ENCODE measurements at regions not wholly inside any gene's neighbourhood (a gene's known extent, or its start where the extent isn't known, plus 50 kb on each side); places are given as distances from the start of the nearest gene placed in this dataset.

DNA sequence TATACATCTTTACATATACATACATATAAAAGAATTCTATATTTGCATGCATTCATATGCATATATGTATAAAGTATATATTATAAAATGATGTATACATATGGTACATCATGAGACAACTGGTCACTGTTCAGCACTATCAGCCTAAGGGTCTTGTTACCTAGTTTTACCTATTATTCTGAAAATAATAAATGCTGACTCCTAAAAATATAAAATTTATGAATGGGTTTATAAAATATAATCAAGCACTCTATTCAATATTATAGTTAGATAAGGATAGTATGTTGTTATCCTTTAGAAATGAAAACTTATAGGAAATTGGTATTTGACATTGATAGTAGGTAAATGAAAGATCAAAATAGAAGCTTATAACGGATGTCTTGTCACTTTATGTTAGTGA is 324.2 kb downstream of the GBA3 start:
- no peak for DNase-seq

DNA sequence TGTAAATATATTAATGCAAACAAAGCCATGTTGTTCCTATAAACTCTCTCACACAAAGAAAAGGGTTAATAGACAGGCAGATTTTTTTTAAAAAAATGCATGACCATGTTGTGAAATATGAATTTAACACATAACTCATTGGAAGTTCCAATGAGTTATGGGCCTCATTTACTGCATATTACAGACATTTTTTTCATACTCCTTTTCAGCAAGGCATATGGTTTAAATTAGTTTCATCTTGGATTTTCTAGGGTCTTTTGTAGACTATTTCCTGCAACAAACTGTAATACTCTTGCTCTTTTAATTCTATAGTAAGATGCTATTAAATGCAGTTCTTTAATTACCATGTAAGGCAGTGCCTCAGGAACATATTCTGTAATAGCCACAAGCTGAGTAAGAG is 323.1 kb downstream of the GBA3 start:
- DNase-seq, result no peak

- no peak for DNase-seq
Measured at GRCh38 chr4:23009093-23009492, 316.4 kb downstream of the GBA3 start.

DNA sequence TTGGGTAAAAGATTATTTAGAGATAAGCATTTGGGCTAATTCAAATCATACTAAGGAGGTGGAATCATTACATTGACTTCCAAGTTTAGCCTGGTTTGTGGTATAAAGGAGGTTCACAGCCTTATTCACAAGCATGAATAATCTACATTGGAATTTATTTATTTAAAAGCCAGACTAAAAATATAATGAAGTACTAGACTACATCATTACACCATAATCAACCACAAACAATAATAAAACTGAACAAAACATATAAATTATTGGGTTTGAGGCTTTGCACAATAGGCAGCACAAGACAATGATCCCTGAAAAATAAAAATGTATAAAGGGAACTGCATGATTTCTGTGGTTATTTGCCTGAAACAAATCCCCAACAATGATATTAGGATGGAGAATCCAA is 314.0 kb downstream of the GBA3 start:
- no peak for DNase-seq

GRCh38 chr4:23005691-23006090 is 313.0 kb downstream of the GBA3 start:
- DNase-seq, result no peak

DNA sequence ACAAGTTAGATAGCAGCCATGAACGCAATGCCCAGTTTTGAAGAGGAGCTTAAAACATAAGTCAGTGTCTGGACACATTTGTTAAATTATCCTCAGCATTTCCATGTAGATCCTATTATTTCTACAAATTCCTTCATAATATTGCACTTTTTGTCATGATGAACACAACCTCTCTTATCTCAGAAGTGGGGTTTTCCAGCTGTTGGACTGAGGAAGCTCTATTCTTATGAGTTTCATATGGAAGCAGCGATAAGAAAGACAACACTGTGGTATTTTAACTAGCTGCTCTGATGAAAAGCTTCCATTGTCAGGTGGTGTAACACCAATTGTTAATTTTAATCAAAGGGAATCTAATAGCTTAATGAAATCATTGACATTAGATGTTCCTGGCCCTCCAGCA is 308.7 kb downstream of the GBA3 start:
- DNase-seq, result no peak

DNA sequence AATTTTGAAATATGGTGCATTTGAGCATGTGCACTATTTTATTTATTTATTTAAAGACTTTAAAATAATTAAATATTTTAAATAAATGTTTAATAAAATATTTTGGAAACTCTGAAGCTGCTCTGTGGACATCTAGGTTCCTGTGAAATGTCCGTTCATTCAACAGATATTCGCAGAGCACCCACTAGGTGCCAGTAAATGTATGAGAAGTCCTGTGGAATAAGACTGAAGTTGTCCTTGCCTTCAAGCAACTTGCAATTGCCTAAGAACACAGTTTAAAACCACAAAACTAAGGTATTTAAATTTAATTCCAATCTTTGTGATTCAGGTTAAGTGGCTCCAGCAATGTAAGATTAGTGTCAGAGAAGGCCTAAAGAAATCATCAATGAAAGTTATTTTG is 306.7 kb downstream of the GBA3 start:
- DNase-seq, result no peak

DNA sequence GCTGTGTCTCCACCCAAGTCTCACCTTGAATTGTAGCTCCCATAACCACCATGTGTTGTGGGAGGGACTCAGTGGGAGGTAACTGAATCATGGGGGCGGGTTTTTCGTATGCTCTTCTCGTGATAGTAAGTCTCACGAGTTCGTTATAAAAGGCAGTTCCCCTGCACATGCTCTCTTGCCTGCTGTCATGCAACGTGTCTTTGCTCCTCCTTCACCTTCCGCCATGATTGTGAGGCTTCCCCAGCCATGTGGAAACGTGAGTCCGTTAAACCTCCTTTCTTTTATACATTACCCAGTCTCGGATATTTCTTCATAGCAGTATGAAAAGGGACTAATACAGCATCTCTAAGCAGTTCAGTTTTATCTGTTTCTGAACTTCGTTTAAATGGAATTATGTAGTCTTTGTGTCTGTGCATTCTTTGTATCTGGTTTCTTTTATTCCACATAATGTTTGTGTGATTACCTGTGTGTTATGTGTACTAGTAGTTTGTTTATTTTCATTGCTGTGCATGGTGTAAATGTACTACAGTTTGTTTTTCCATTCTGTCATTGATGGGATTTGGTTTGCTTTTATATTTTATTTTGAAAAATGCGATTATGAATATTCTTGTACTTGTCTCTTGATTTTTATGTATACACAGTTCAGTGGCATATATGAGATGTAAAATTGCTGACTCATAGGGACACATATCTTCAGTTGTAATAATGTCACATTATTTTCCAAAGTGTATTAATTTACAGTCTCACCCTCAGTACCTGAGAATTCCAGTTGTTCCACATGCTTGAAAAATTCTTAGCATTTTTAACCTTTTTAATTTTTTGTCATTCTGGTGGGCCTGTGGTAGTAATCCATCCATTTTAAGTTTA is 304.9 kb downstream of the GBA3 start:
- DNase-seq, result no peak

DNA sequence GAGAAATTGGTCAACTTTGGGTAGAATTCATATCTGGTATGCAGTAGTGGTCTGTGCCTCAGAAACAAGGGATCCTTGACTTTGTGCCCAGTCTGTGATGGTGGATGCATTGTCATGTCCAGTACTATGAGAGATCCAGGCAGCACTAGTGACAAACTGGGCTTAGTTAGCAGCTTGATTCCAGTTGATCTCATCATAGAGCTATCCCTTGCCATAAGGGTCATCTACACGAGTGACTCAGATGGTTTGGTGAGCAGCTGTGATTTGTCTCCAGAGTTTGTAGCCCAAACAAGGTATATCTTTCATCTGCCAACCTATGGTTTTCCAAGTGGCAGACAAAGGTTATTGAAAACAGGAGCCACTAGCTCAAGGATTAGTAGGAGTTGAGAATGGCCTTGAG is 298.8 kb downstream of the GBA3 start:
- no peak for DNase-seq

- DNase-seq, result no peak
Measured at GRCh38 chr4:22988526-22988925, 295.8 kb downstream of the GBA3 start.

- DNase-seq, result no peak
Measured at GRCh38 chr4:22987870-22988269, 295.1 kb downstream of the GBA3 start.

GRCh38 chr4:22986881-22987280 is 294.1 kb downstream of the GBA3 start:
- no peak for DNase-seq

DNA sequence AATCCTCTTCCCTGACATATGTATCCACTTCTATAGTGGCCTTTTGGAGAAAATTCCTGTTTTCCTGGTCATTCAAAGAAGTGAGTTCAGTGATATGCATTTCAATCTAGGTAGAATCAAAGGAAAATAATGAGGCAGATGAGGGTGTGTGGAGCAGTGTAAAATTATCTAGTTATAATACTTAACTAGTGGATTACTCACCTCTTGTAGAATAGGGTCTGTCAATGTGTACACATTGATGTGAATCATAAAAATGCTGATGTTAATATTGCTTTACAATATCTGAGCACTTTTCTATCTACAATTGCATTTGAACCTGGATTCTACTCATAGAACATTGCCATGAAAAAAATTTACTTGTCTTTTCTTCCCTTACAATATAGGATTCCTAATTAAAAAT is 293.5 kb downstream of the GBA3 start:
- no peak for DNase-seq

- DNase-seq, result no peak
Measured at GRCh38 chr4:22984390-22984789, 291.7 kb downstream of the GBA3 start.

DNA sequence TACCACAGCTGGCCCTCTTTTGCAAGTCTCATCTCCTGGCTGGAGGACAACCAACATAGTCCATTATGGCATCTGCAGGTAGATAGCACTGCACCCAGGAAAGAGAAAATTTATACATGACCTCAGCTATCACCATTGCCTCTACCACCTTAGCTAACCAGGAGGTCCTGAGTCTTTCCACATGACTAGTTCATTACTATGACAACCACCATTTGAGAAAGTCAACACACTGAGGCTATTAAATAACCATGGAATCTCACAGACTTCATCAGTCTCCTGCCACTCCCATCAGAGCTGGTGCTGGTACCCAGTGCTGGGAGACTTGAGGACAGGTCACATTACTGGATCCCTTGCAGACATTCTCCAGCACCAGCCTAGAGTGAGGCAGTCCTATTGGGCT is 285.9 kb downstream of the GBA3 start:
- no peak for DNase-seq

DNA sequence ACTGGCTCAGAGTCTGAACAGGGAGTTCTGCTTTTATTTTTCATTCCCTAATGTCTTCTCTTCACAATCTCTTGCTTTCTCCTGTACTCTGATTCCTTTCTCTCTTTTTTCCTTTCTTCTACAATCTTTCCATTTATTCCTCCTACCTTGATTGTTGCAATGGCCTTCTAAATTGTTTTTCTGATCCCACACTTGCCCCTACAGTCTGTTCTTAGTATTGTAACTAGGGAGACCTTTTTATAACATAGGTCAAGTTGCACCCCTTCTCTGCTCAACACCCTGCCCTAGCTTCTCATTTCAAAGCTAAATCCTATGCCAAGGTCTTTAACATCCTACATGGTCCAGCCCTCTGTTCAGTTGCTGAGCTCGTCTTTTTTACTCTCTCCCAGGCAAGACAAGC is 277.9 kb downstream of the GBA3 start:
- no peak for DNase-seq

GRCh38 chr4:22969287-22969896 is 276.7 kb downstream of the GBA3 start:
- no peak for DNase-seq

GRCh38 chr4:22962295-22962694 is 269.6 kb downstream of the GBA3 start:
- DNase-seq, result no peak

- DNase-seq, result no peak
Measured at GRCh38 chr4:22959483-22959882, 266.7 kb downstream of the GBA3 start.

DNA sequence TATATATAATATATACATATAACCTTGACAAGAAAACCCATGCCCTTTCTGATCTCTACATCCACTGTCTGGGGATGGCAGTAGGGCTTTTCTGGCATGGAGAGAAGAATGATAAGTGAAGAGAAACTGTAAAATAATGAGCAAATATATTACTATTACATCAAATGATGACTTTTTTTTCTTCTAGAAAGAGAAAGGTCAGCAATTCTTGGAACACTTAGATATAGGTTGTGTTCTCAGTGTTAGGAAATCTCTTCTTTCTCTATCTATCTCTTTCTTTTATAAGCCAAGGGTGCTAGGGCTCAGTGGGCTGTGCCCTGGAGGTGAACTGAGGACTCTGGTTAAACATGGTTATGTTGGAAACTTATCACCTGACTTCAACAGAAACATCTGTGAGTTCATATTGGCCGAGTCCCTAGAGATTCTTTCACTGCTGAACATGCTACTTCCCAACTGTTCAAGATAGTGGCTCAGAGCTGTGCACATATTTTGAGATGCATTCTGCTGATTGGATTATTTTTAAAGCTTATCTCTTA is 265.1 kb downstream of the GBA3 start:
- no peak for DNase-seq

DNA sequence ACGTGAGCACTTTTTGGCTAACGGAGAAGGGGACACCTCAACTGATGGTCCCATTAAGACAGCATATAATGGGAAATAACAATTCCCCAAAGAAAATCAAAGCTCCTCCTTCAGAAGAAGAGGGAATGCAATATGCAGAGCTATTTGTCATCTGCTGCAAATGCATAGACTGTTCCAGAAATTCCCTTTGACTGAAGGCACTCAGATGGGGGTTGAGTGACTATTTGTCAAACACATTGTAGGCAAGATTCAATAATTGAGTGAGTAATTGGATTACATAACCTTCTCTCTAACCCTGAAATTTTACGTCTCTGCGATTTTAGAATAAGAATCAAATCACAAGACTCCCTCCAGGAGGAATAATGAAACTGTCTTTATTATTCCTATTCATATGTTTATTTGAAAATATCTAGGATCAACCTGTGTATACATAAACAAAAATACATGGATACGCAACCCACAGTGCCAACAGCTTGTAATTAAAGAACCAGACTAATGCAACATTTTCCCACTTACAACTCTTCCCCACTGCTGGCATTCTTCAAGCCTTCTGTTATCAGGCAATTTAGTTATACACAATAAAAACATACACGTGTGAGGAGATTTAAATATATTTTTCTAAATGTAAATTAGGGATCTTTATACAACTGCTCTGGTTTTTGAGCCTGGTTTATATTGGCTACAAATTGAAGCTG is 256.6 kb downstream of the GBA3 start:
- no peak for DNase-seq

GRCh38 chr4:22947851-22948250 is 255.1 kb downstream of the GBA3 start:
- no peak for DNase-seq

DNA sequence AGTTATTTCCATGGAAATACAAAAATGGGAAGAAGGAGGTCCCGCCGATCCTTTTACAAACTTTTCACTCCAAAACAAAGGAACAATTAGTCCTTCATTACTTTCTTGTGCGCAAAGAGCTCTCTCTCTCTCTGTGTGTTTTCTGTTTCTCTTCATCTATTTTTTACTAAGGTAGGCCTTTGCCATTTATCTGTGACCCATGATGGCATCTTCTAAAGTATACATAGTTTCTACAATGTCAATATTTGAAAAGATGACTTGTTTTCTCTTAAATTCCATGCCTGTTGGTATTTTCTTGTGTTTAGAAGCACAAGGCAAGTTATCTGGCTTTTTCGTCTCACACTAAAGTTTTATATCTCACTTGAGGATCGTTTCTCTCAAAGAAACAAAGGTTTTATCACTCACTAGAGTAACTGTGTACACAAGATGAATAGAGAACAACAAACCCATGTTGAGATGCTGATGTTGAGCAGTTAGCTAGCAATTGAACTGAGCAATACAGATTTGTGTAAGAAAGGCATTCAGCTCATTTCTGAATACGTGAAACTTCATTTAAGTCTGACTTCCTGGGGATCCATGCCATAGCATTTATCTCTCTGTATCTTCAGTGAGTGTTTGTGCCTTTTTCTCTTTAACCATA is 250.3 kb downstream of the GBA3 start:
- no peak for DNase-seq

Data from T-helper 2 cell (primary cell).